Liver (tissue), 8 donors: ENCODE measurements at regions not wholly inside any gene's neighbourhood (a gene's known extent, or its start where the extent isn't known, plus 50 kb on each side); places are given as distances from the start of the nearest gene placed in this dataset.

Experiments used
- DNase-seq: peaks from one replicate; pipeline ENCODE4 v3.0.0-alpha.2; 2017; ENCODE audit warnings: low spot score
- H3K27ac ChIP-seq, 2 donors: one replicate each; pipeline ENCODE4 v1.7.0; 2013; ENCODE audit warnings: inconsistent platforms in 2 of 2, low read length in 2 of 2, control low read depth in 1 of 2, low read depth in 1 of 2, mild to moderate bottlenecking in 1 of 2
- H3K27me3 ChIP-seq, 4 donors: one replicate each; pipeline versions ENCODE4 v1.6.1 to v1.7.0; 2013; ENCODE audit warnings: low read length in 3 of 4, inconsistent platforms in 1 of 4, mild to moderate bottlenecking in 1 of 4, moderate library complexity in 1 of 4; ENCODE audit not compliant: control insufficient read depth in 4 of 4, insufficient read depth in 4 of 4
- H3K36me3 ChIP-seq, 4 donors: one replicate each; pipeline versions ENCODE4 v1.6.1 to v1.7.0; 2013; ENCODE audit warnings: low read length in 3 of 4, mild to moderate bottlenecking in 3 of 4, low read depth in 1 of 4, moderate library complexity in 1 of 4; ENCODE audit not compliant: control insufficient read depth in 4 of 4, insufficient read depth in 3 of 4
- H3K4me1 ChIP-seq, 4 donors: one replicate each; pipeline versions ENCODE4 v1.6.1 to v1.7.0; 2013; ENCODE audit warnings: low read length in 3 of 4, mild to moderate bottlenecking in 3 of 4, moderate library complexity in 1 of 4; ENCODE audit not compliant: control insufficient read depth in 4 of 4, insufficient read depth in 4 of 4
- H3K4me3 ChIP-seq, 3 donors: one replicate each; pipeline versions ENCODE4 v1.6.1 to v1.7.0; 2013; ENCODE audit warnings: low read length in 3 of 3, control low read depth in 1 of 3, low read depth in 1 of 3, mild to moderate bottlenecking in 1 of 3
- H3K9ac ChIP-seq, 2 donors: one replicate each; pipeline ENCODE4 v1.7.0; 2013; ENCODE audit warnings: low read length in 2 of 2, mild to moderate bottlenecking in 2 of 2, moderate library complexity in 2 of 2, control low read depth in 1 of 2, low read depth in 1 of 2
- H3K9me3 ChIP-seq, 4 donors: one replicate each; pipeline versions ENCODE4 v1.6.1 to v1.7.0; 2013; ENCODE audit warnings: low read length in 3 of 4; ENCODE audit not compliant: control insufficient read depth in 4 of 4
- EGR1 ChIP-seq, 2 donors: IDR thresholded peaks; 2 replicates each; pipeline ENCODE4 v1.6.1; 2016 to 2018; ENCODE audit warnings: antibody characterized with exemption in 2 of 2, low read depth in 2 of 2
- FOXA1 ChIP-seq: IDR thresholded peaks from 2 replicates; pipeline ENCODE4 v1.6.1; 2016; ENCODE audit warnings: antibody characterized with exemption
- FOXA2 ChIP-seq: IDR thresholded peaks from 2 replicates; pipeline ENCODE4 v1.6.1; 2016; ENCODE audit warnings: antibody characterized with exemption
- GABPA ChIP-seq, 2 donors: IDR thresholded peaks in 1 of 2; conservative IDR thresholded peaks in 1 of 2; 2 replicates each; pipeline ENCODE4 v1.6.1; 2016; ENCODE audit warnings: antibody characterized with exemption in 2 of 2, mild to moderate bottlenecking in 1 of 2, moderate library complexity in 1 of 2
- HNF4G ChIP-seq: IDR thresholded peaks from 2 replicates; pipeline ENCODE4 v1.6.1; 2016; ENCODE audit warnings: antibody characterized with exemption
- JUND ChIP-seq, 2 donors: IDR thresholded peaks; 2 replicates each; pipeline ENCODE4 v1.6.1; 2016; ENCODE audit warnings: antibody characterized with exemption in 2 of 2
- NR2F2 ChIP-seq: IDR thresholded peaks from 2 replicates; pipeline ENCODE4 v1.6.1; 2016; ENCODE audit warnings: antibody characterized with exemption
- RAD21 ChIP-seq, 2 donors: IDR thresholded peaks; 2 replicates each; pipeline ENCODE4 v1.6.1; 2016; ENCODE audit warnings: antibody characterized with exemption in 2 of 2, mild to moderate bottlenecking in 2 of 2
- TAF1 ChIP-seq: conservative IDR thresholded peaks from 2 replicates; pipeline ENCODE4 v1.6.1; 2016; ENCODE audit warnings: antibody characterized with exemption, mild to moderate bottlenecking
- YY1 ChIP-seq: IDR thresholded peaks from 2 replicates; pipeline ENCODE4 v1.6.1; 2016; ENCODE audit warnings: antibody characterized with exemption, mild to moderate bottlenecking
- WGBS: extraction: QIAGEN DNeasy Blood & Tissue Kit; methylation state at CpG from one replicate; pipeline ENCODE4 v1.1.7; 2013; 5-methylcytosine and 5-hydroxymethylcytosine counted together
- TF ChIP-seq, protein P1 (sequence below): fragments of 150-350 bp; IDR thresholded peaks from 2 replicates; pipeline ENCODE4 v1.5.1; 2017; ENCODE audit warnings: improper control_type of control experiment, low read depth, low read length; ENCODE audit not compliant: missing input control
- TF ChIP-seq, protein P2 (sequence below): IDR thresholded peaks from 2 replicates; pipeline ENCODE4 v1.6.1; 2016; ENCODE audit warnings: antibody characterized with exemption
- TF ChIP-seq, protein P3 (sequence below): IDR thresholded peaks from 2 replicates; pipeline ENCODE4 v1.6.1; 2016; ENCODE audit warnings: antibody characterized with exemption
- TF ChIP-seq, protein P4 (sequence below): IDR thresholded peaks from 2 replicates; pipeline ENCODE4 v1.6.1; 2016; ENCODE audit warnings: antibody characterized with exemption, mild to moderate bottlenecking
- TF ChIP-seq, protein P5 (sequence below): IDR thresholded peaks from 2 replicates; pipeline ENCODE4 v1.6.1; 2016; ENCODE audit warnings: antibody characterized with exemption
- donor health status: healthy.
- donor health status: healthy.
- donor health status: healthy.
- donor health status: healthy.
- donor health status: healthy.

DNA sequence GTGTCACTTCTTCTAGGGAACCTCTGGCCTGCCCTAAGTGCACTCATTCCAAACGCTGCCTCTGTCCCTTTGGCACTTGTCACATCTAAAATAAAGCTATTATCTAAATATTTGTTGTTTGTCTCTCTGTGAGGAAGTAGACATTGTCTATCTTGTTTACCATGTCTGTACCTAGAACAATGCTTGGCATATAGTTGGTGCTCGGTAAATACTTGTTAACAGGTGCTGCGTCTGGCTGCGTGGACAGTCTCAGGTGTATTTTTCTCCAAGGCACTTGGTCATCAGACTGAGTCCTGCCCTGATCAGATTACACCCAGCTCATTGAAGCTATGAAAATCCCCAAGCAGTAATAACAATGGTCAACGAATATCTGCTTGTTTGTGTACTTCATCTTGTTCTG, 174.9 kb upstream of the SMIM23 start (continued):
- TF ChIP-seq, protein P1, sequence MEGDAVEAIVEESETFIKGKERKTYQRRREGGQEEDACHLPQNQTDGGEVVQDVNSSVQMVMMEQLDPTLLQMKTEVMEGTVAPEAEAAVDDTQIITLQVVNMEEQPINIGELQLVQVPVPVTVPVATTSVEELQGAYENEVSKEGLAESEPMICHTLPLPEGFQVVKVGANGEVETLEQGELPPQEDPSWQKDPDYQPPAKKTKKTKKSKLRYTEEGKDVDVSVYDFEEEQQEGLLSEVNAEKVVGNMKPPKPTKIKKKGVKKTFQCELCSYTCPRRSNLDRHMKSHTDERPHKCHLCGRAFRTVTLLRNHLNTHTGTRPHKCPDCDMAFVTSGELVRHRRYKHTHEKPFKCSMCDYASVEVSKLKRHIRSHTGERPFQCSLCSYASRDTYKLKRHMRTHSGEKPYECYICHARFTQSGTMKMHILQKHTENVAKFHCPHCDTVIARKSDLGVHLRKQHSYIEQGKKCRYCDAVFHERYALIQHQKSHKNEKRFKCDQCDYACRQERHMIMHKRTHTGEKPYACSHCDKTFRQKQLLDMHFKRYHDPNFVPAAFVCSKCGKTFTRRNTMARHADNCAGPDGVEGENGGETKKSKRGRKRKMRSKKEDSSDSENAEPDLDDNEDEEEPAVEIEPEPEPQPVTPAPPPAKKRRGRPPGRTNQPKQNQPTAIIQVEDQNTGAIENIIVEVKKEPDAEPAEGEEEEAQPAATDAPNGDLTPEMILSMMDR: no peak

DNA sequence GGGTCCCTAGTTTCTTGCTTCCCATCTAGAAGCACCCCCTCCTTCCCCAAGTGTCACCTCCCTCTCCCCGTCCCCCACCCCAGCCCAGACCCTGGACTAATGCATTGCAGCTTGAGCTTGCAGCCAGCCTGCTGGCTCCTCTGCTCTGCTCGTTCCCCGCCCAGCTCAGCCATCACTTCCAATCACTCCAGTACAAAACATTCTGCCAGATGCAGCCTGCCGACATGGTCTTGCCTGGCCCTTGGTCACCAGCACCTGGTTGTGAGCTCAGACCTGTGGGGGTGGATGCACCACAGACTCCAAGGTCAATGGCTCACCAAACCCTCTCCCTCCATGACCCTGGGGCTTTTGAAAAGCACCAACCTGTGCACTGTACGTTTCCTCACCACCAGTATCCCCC, 172.9 kb upstream of the SMIM23 start:
- no peak for DNase-seq
- 72% methylated on average over 5 of the region's 5 CpGs for WGBS
- Histone ChIP-seq H3K36me3 (no peaks in the 10 kb centered on the region), H3K9ac (no peak overlapping the region), H3K9me3 (no peaks in the 10 kb centered on the region), H3K27me3 (peaks cover 0 to 4% (median 0%) of the 10 kb centered on the region in 4 donors), H3K4me3 (no peak overlapping the region), H3K27ac (no peak overlapping the region), H3K4me1 (no peaks in the 10 kb centered on the region)
- TF ChIP-seq, protein P2, sequence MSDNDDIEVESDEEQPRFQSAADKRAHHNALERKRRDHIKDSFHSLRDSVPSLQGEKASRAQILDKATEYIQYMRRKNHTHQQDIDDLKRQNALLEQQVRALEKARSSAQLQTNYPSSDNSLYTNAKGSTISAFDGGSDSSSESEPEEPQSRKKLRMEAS: no peak
- TF ChIP-seq, protein P1: no peak
- TF ChIP-seq RAD21 (IDR thresholded peaks at IDR 0.05) (no peak), TAF1 (no peak), HNF4G (no peak), YY1 (no peak), EGR1 (IDR thresholded peaks at IDR 0.05; ENCODE audit: low read depth in 2 of 2) (no peak), GABPA (IDR thresholded peaks at IDR 0.05 in 1 of 2, conservative IDR thresholded peaks at IDR 0.05 in 1 of 2) (no peak), NR2F2 (no peak), JUND (IDR thresholded peaks at IDR 0.05) (no peak), FOXA1 (no peak), FOXA2 (no peak)
- TF ChIP-seq, protein P3, sequence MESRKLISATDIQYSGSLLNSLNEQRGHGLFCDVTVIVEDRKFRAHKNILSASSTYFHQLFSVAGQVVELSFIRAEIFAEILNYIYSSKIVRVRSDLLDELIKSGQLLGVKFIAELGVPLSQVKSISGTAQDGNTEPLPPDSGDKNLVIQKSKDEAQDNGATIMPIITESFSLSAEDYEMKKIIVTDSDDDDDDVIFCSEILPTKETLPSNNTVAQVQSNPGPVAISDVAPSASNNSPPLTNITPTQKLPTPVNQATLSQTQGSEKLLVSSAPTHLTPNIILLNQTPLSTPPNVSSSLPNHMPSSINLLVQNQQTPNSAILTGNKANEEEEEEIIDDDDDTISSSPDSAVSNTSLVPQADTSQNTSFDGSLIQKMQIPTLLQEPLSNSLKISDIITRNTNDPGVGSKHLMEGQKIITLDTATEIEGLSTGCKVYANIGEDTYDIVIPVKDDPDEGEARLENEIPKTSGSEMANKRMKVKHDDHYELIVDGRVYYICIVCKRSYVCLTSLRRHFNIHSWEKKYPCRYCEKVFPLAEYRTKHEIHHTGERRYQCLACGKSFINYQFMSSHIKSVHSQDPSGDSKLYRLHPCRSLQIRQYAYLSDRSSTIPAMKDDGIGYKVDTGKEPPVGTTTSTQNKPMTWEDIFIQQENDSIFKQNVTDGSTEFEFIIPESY: no peak
- TF ChIP-seq, protein P4, sequence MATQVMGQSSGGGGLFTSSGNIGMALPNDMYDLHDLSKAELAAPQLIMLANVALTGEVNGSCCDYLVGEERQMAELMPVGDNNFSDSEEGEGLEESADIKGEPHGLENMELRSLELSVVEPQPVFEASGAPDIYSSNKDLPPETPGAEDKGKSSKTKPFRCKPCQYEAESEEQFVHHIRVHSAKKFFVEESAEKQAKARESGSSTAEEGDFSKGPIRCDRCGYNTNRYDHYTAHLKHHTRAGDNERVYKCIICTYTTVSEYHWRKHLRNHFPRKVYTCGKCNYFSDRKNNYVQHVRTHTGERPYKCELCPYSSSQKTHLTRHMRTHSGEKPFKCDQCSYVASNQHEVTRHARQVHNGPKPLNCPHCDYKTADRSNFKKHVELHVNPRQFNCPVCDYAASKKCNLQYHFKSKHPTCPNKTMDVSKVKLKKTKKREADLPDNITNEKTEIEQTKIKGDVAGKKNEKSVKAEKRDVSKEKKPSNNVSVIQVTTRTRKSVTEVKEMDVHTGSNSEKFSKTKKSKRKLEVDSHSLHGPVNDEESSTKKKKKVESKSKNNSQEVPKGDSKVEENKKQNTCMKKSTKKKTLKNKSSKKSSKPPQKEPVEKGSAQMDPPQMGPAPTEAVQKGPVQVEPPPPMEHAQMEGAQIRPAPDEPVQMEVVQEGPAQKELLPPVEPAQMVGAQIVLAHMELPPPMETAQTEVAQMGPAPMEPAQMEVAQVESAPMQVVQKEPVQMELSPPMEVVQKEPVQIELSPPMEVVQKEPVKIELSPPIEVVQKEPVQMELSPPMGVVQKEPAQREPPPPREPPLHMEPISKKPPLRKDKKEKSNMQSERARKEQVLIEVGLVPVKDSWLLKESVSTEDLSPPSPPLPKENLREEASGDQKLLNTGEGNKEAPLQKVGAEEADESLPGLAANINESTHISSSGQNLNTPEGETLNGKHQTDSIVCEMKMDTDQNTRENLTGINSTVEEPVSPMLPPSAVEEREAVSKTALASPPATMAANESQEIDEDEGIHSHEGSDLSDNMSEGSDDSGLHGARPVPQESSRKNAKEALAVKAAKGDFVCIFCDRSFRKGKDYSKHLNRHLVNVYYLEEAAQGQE: no peak
- TF ChIP-seq, protein P5, sequence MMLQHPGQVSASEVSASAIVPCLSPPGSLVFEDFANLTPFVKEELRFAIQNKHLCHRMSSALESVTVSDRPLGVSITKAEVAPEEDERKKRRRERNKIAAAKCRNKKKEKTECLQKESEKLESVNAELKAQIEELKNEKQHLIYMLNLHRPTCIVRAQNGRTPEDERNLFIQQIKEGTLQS: no peak
